GM23338 (cell line): ENCODE measurements at regions not wholly inside any gene's neighbourhood (a gene's known extent, or its start where the extent isn't known, plus 50 kb on each side); places are given as distances from the start of the nearest gene placed in this dataset.

Experiments used
- ATAC-seq: fragments of 200-7000 bp; cut with Tn5 transposase; 3 replicates; pipeline ENCODE4 v1.9.1; 2020
- DNase-seq: peaks from one replicate; pipeline ENCODE4 v3.0.0-alpha.2; 2015; ENCODE audit warnings: low spot score
- H2AFZ ChIP-seq: fragments of 200-600 bp; sonication (generic); 2 replicates; pipeline ENCODE4 v1.8.0; 2016; ENCODE audit warnings: antibody characterized with exemption, mild to moderate bottlenecking, moderate library complexity
- H3F3A ChIP-seq: fragments of 200-600 bp; sonication (generic); replicated peaks from 2 replicates; pipeline ENCODE4 v1.8.0; 2017; ENCODE audit warnings: antibody characterized with exemption, mixed run types, low read depth
- H3K27ac ChIP-seq: fragments of 200-600 bp; sonication (generic); 2 replicates; pipeline ENCODE4 v1.6.1; 2016; ENCODE audit warnings: low read depth
- H3K27me3 ChIP-seq: fragments of 200-600 bp; sonication (generic); 2 replicates; pipeline ENCODE4 v1.8.0; 2016; ENCODE audit warnings: mild to moderate bottlenecking, mixed run types, moderate library complexity; ENCODE audit not compliant: insufficient read depth
- H3K36me3 ChIP-seq: fragments of 200-600 bp; sonication (generic); 2 replicates; pipeline ENCODE4 v1.8.0; 2016; ENCODE audit warnings: mild to moderate bottlenecking; ENCODE audit not compliant: insufficient read depth
- H3K4me1 ChIP-seq: fragments of 200-600 bp; sonication (generic); 2 replicates; pipeline ENCODE4 v1.8.0; 2016; ENCODE audit warnings: mild to moderate bottlenecking, moderate library complexity; ENCODE audit not compliant: insufficient read depth
- H3K4me2 ChIP-seq: fragments of 200-600 bp; sonication (generic); 2 replicates; pipeline ENCODE4 v1.7.1; 2017; ENCODE audit warnings: mixed run types
- H3K4me3 ChIP-seq: fragments of 200-600 bp; sonication (generic); 2 replicates; pipeline ENCODE4 v1.6.1; 2016; ENCODE audit warnings: mixed run types
- H3K79me2 ChIP-seq: fragments of 200-600 bp; sonication (generic); replicated peaks from 2 replicates; pipeline ENCODE4 v1.8.0; 2017; ENCODE audit warnings: mild to moderate bottlenecking; ENCODE audit not compliant: insufficient read depth
- H3K9me2 ChIP-seq: fragments of 200-600 bp; sonication (generic); 2 replicates; pipeline ENCODE4 v1.8.0; 2017; ENCODE audit not compliant: insufficient read depth
- H4K20me1 ChIP-seq: fragments of 200-600 bp; sonication (generic); replicated peaks from 2 replicates; pipeline ENCODE4 v1.8.0; 2017; ENCODE audit warnings: mild to moderate bottlenecking; ENCODE audit not compliant: insufficient read depth
- H3K27ac Mint-ChIP-seq: 2 replicates; pipeline ENCODE4 v1.8.0; 2020; ENCODE audit warnings: inconsistent platforms, mild to moderate bottlenecking, moderate library complexity, mixed read lengths
- H3K27me3 Mint-ChIP-seq: 3 replicates; pipeline ENCODE4 v1.8.0; 2022; ENCODE audit warnings: low read depth, mild to moderate bottlenecking, moderate library complexity, mixed read lengths, inconsistent platforms; ENCODE audit not compliant: insufficient read depth, poor library complexity
- H3K36me3 Mint-ChIP-seq: 3 replicates; pipeline ENCODE4 v1.8.0; 2021; ENCODE audit warnings: low read depth, mild to moderate bottlenecking, inconsistent platforms, moderate library complexity, mixed read lengths
- H3K4me1 Mint-ChIP-seq: 3 replicates; pipeline ENCODE4 v1.8.0; 2020; ENCODE audit warnings: mild to moderate bottlenecking, inconsistent platforms, mixed read lengths
- H3K4me3 Mint-ChIP-seq: 3 replicates; pipeline ENCODE4 v1.8.0; 2021; ENCODE audit warnings: moderate library complexity, mild to moderate bottlenecking, inconsistent platforms, mixed read lengths
- H3K9me3 Mint-ChIP-seq: 3 replicates; pipeline ENCODE4 v1.8.0; 2020; ENCODE audit warnings: moderate library complexity, mild to moderate bottlenecking, inconsistent platforms, mixed read lengths
- JUNB ChIP-seq: IDR thresholded peaks from one replicate; pipeline ENCODE4 v1.6.1; 2016; ENCODE audit warnings: antibody characterized with exemption; ENCODE audit not compliant: unreplicated experiment
- NANOG ChIP-seq: IDR thresholded peaks from 2 replicates; pipeline ENCODE4 v1.6.1; 2016; ENCODE audit warnings: antibody characterized with exemption, borderline replicate concordance
- POLR2AphosphoS5 ChIP-seq: IDR thresholded peaks from 2 replicates; pipeline ENCODE4 v1.6.1; 2016; ENCODE audit warnings: antibody characterized with exemption, low read depth
- STAT1 ChIP-seq: IDR thresholded peaks from one replicate; pipeline ENCODE4 v1.6.1; 2016; ENCODE audit warnings: antibody characterized with exemption; ENCODE audit not compliant: unreplicated experiment
- ZNF114 ChIP-seq: fragments of 250-450 bp; sonication (Bioruptor Pico); IDR thresholded peaks from 2 replicates; pipeline ENCODE4 v1.5.0; 2020; ENCODE audit warnings: mild to moderate bottlenecking, moderate library complexity
- TF ChIP-seq, protein P1 (sequence below), 2 experiments: fragments of 200-600 bp in 1 of 2; sonication (generic) in 1 of 2; conservative IDR thresholded peaks; 2 replicates each; pipeline versions ENCODE4 v1.5.1 to v1.6.1; 2016 to 2017; ENCODE audit warnings: antibody characterized with exemption in 2 of 2, low read depth in 2 of 2, mild to moderate bottlenecking in 2 of 2, moderate library complexity in 1 of 2
- TF ChIP-seq, protein P2 (sequence below): IDR thresholded peaks from one replicate; pipeline ENCODE4 v1.6.1; 2018; ENCODE audit warnings: antibody characterized with exemption; ENCODE audit not compliant: unreplicated experiment
- TF ChIP-seq, protein P3 (sequence below): fragments of 250-450 bp; sonication (Bioruptor Pico); IDR thresholded peaks from 2 replicates; pipeline ENCODE4 v1.5.0; 2020; ENCODE audit warnings: mild to moderate bottlenecking, moderate library complexity
- TF ChIP-seq, protein P4 (sequence below): IDR thresholded peaks from 2 replicates; pipeline ENCODE4 v1.6.1; 2016; ENCODE audit warnings: antibody characterized with exemption

DNA sequence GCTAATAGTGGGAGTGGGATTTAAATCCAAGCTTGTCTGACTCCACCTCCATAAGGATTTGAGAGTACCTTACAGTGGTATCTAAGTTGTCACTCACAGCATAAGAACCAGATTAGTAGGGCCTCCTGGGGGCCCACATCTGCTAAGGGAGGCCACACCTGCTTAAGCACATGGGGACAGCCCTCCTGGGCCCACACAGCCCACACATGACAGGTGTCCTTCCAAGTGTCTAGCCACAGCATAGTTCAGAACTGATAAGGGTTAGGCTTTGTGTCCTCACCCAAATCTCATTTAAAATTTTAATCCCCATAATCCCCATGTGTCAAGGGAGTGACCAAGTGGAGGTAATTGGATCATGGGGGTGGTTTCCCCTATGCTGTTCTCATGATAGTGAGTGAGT lies 186.0 kb upstream of the HMGA2 start:
- no peak overlapping the region for H3K4me3 ChIP-seq
- TF ChIP-seq NANOG: no peak
- TF ChIP-seq, protein P1, sequence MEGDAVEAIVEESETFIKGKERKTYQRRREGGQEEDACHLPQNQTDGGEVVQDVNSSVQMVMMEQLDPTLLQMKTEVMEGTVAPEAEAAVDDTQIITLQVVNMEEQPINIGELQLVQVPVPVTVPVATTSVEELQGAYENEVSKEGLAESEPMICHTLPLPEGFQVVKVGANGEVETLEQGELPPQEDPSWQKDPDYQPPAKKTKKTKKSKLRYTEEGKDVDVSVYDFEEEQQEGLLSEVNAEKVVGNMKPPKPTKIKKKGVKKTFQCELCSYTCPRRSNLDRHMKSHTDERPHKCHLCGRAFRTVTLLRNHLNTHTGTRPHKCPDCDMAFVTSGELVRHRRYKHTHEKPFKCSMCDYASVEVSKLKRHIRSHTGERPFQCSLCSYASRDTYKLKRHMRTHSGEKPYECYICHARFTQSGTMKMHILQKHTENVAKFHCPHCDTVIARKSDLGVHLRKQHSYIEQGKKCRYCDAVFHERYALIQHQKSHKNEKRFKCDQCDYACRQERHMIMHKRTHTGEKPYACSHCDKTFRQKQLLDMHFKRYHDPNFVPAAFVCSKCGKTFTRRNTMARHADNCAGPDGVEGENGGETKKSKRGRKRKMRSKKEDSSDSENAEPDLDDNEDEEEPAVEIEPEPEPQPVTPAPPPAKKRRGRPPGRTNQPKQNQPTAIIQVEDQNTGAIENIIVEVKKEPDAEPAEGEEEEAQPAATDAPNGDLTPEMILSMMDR (conservative IDR thresholded peaks at IDR 0.05; ENCODE audit: low read depth in 2 of 2): no peak
- TF ChIP-seq, protein P2, sequence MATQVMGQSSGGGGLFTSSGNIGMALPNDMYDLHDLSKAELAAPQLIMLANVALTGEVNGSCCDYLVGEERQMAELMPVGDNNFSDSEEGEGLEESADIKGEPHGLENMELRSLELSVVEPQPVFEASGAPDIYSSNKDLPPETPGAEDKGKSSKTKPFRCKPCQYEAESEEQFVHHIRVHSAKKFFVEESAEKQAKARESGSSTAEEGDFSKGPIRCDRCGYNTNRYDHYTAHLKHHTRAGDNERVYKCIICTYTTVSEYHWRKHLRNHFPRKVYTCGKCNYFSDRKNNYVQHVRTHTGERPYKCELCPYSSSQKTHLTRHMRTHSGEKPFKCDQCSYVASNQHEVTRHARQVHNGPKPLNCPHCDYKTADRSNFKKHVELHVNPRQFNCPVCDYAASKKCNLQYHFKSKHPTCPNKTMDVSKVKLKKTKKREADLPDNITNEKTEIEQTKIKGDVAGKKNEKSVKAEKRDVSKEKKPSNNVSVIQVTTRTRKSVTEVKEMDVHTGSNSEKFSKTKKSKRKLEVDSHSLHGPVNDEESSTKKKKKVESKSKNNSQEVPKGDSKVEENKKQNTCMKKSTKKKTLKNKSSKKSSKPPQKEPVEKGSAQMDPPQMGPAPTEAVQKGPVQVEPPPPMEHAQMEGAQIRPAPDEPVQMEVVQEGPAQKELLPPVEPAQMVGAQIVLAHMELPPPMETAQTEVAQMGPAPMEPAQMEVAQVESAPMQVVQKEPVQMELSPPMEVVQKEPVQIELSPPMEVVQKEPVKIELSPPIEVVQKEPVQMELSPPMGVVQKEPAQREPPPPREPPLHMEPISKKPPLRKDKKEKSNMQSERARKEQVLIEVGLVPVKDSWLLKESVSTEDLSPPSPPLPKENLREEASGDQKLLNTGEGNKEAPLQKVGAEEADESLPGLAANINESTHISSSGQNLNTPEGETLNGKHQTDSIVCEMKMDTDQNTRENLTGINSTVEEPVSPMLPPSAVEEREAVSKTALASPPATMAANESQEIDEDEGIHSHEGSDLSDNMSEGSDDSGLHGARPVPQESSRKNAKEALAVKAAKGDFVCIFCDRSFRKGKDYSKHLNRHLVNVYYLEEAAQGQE: no peak
- no peak for TF ChIP-seq POLR2AphosphoS5
- TF ChIP-seq STAT1: no peak
- no peak for TF ChIP-seq ZNF114 (CRISPR knock-in tag)
- TF ChIP-seq, protein P3, sequence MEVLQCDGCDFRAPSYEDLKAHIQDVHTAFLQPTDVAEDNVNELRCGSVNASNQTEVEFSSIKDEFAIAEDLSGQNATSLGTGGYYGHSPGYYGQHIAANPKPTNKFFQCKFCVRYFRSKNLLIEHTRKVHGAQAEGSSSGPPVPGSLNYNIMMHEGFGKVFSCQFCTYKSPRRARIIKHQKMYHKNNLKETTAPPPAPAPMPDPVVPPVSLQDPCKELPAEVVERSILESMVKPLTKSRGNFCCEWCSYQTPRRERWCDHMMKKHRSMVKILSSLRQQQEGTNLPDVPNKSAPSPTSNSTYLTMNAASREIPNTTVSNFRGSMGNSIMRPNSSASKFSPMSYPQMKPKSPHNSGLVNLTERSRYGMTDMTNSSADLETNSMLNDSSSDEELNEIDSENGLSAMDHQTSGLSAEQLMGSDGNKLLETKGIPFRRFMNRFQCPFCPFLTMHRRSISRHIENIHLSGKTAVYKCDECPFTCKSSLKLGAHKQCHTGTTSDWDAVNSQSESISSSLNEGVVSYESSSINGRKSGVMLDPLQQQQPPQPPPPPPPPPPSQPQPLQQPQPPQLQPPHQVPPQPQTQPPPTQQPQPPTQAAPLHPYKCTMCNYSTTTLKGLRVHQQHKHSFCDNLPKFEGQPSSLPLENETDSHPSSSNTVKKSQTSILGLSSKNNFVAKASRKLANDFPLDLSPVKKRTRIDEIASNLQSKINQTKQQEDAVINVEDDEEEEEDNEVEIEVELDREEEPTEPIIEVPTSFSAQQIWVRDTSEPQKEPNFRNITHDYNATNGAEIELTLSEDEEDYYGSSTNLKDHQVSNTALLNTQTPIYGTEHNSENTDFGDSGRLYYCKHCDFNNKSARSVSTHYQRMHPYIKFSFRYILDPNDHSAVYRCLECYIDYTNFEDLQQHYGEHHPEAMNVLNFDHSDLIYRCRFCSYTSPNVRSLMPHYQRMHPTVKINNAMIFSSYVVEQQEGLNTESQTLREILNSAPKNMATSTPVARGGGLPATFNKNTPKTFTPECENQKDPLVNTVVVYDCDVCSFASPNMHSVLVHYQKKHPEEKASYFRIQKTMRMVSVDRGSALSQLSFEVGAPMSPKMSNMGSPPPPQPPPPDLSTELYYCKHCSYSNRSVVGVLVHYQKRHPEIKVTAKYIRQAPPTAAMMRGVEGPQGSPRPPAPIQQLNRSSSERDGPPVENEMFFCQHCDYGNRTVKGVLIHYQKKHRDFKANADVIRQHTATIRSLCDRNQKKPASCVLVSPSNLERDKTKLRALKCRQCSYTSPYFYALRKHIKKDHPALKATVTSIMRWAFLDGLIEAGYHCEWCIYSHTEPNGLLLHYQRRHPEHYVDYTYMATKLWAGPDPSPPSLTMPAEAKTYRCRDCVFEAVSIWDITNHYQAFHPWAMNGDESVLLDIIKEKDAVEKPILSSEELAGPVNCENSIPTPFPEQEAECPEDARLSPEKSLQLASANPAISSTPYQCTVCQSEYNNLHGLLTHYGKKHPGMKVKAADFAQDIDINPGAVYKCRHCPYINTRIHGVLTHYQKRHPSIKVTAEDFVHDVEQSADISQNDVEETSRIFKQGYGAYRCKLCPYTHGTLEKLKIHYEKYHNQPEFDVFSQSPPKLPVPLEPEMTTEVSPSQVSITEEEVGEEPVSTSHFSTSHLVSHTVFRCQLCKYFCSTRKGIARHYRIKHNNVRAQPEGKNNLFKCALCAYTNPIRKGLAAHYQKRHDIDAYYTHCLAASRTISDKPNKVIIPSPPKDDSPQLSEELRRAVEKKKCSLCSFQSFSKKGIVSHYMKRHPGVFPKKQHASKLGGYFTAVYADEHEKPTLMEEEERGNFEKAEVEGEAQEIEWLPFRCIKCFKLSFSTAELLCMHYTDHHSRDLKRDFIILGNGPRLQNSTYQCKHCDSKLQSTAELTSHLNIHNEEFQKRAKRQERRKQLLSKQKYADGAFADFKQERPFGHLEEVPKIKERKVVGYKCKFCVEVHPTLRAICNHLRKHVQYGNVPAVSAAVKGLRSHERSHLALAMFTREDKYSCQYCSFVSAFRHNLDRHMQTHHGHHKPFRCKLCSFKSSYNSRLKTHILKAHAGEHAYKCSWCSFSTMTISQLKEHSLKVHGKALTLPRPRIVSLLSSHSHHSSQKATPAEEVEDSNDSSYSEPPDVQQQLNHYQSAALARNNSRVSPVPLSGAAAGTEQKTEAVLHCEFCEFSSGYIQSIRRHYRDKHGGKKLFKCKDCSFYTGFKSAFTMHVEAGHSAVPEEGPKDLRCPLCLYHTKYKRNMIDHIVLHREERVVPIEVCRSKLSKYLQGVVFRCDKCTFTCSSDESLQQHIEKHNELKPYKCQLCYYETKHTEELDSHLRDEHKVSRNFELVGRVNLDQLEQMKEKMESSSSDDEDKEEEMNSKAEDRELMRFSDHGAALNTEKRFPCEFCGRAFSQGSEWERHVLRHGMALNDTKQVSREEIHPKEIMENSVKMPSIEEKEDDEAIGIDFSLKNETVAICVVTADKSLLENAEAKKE (CRISPR knock-in tag): no peak
- TF ChIP-seq, protein P4, sequence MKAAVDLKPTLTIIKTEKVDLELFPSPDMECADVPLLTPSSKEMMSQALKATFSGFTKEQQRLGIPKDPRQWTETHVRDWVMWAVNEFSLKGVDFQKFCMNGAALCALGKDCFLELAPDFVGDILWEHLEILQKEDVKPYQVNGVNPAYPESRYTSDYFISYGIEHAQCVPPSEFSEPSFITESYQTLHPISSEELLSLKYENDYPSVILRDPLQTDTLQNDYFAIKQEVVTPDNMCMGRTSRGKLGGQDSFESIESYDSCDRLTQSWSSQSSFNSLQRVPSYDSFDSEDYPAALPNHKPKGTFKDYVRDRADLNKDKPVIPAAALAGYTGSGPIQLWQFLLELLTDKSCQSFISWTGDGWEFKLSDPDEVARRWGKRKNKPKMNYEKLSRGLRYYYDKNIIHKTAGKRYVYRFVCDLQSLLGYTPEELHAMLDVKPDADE: no peak
- TF ChIP-seq JUNB: no peak
- Mint-ChIP-seq H3K4me1 (peaks cover 5% of the 10 kb centered on the region; the same call in 2 of the 3 replicates), H3K27me3 (peaks cover 1% of the 10 kb centered on the region), H3K9me3 (no peaks in the 10 kb centered on the region), H3K27ac (no peak overlapping the region), H3K36me3 (no peaks in the 10 kb centered on the region), H3K4me3 (no peak overlapping the region)
- no peaks in the 10 kb centered on the region for H3K9me2 ChIP-seq
- H3K79me2 ChIP-seq: no peaks in the 10 kb centered on the region
- H3F3A ChIP-seq: no peaks in the 10 kb centered on the region
- no peaks in the 10 kb centered on the region for H3K4me1 ChIP-seq
- H3K36me3 ChIP-seq: no peaks in the 10 kb centered on the region
- no peak overlapping the region for H3K4me2 ChIP-seq
- no peak overlapping the region for H2AFZ ChIP-seq
- H4K20me1 ChIP-seq: no peaks in the 10 kb centered on the region
- no peak for ATAC-seq
- no peak for DNase-seq
- no peaks in the 10 kb centered on the region for H3K27me3 ChIP-seq
- no peak overlapping the region for H3K27ac ChIP-seq
